ENCODE measurements at regions not wholly inside any gene's neighbourhood (a gene's known extent, or its start where the extent isn't known, plus 50 kb on each side); places are given as distances from the start of the nearest gene placed in this dataset.

GRCh38 chr2:120498576-120499394 is 152.8 kb downstream of the INHBB start:
- TF ChIP-seq, protein P1, sequence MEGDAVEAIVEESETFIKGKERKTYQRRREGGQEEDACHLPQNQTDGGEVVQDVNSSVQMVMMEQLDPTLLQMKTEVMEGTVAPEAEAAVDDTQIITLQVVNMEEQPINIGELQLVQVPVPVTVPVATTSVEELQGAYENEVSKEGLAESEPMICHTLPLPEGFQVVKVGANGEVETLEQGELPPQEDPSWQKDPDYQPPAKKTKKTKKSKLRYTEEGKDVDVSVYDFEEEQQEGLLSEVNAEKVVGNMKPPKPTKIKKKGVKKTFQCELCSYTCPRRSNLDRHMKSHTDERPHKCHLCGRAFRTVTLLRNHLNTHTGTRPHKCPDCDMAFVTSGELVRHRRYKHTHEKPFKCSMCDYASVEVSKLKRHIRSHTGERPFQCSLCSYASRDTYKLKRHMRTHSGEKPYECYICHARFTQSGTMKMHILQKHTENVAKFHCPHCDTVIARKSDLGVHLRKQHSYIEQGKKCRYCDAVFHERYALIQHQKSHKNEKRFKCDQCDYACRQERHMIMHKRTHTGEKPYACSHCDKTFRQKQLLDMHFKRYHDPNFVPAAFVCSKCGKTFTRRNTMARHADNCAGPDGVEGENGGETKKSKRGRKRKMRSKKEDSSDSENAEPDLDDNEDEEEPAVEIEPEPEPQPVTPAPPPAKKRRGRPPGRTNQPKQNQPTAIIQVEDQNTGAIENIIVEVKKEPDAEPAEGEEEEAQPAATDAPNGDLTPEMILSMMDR (IDR thresholded peaks at IDR 0.05; ENCODE audit: poor library complexity), result no peak
- TF ChIP-seq EZH2 (IDR thresholded peaks at IDR 0.05; ENCODE audit: borderline replicate concordance), result no peak

Data from hepatocyte (in vitro differentiated cells).